LNCaP clone FGC (cell line): ENCODE measurements at regions not wholly inside any gene's neighbourhood (a gene's known extent, or its start where the extent isn't known, plus 50 kb on each side); places are given as distances from the start of the nearest gene placed in this dataset.
"Not testable (repeated sequence)": the region's sequence is repeated elsewhere in the genome, so short reads cannot be mapped to it uniquely, and the experiment has no call there.

Experiments
- DNase-seq: peaks from one replicate; pipeline ENCODE4 v3.0.0-alpha.2; 2011; ENCODE audit warnings: low read depth
- H3K4me3 ChIP-seq: 2 replicates; pipeline ENCODE4 v1.5.1; 2011; ENCODE audit warnings: mild to moderate bottlenecking, low read depth, low read length, control low read depth
- CTCF ChIP-seq: IDR thresholded peaks from 2 replicates; pipeline ENCODE4 v1.5.1; 2012; ENCODE audit warnings: mild to moderate bottlenecking; ENCODE audit not compliant: control insufficient read depth, insufficient read depth; ENCODE audit errors: extremely low read depth

- 0 out of 2 replicates have a peak, but pooled peaks have one; percentile 0 for TF ChIP-seq CTCF
- not testable (repeated sequence) for DNase-seq, H3K4me3 ChIP-seq
Observed at GRCh38 chr10:30696416-30697185, 67.0 kb upstream of the LYZL2 start.

GRCh38 chr10:30695481-30696236 is 66.1 kb upstream of the LYZL2 start:
- not testable (repeated sequence) for H3K4me3 ChIP-seq, DNase-seq

DNA sequence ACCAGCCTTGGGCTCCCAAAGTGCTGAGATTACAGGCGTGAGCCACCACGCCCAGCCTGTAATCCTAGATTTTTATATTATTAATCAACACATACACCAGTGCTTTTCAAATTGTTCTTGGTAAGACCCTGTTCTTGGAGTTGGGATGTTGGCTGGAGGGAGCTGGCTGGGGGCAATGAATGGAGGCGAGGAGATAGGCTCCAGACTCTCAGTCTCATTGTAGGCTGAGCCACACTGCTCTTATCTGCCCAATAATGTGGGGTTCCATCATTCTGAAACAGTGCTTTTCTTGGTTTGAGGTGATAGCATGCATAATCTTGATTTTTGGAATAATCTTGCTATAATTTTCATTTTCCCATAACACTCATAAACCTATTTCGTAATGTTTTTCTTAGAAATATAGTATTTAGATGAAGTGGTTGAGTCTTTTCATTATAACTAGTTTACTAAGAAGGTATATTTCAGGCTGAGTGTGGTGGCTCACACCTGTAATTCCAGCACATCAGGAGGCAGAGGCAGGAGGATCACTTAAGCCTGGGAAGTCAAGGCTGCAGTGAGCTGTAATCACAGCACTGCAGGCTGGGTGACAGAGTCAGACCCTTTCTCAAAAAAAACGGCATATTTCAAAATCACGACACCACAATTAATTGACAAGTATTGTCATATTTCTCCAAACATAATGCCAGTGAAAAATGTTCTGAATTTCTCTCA is 65.1 kb upstream of the LYZL2 start:
- no peak for DNase-seq
- no peak for TF ChIP-seq CTCF
- H3K4me3 ChIP-seq, result no peak overlapping the region

GRCh38 chr10:30691639-30692015 is 62.1 kb upstream of the LYZL2 start:
- H3K4me3 ChIP-seq, result no peak overlapping the region
- no peak for TF ChIP-seq CTCF
- no peak for DNase-seq

- H3K4me3 ChIP-seq, DNase-seq: not testable (repeated sequence)
Observed at GRCh38 chr10:30690948-30691638, 61.5 kb upstream of the LYZL2 start.

DNA sequence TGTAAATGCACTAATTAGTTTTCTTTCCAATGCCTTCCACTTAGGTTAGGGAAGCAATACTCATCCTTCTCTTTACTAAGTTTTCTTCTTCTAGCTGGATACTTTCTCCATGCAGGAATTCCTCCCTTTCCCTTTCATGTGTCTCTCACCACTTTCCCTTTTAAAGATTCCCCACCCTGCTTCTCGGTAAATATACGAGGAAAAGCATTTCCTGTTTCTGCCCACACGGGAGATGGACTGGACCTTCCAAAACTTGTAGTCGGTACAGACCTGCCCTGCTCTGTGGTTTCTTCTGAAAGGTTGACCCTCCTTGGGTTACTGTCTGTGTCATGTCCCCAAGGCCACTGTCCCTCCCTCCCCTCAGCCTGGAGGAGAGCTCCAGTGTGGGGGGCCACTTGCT is 58.9 kb upstream of the LYZL2 start:
- H3K4me3 ChIP-seq, result no peak overlapping the region
- no peak for TF ChIP-seq CTCF
- no peak for DNase-seq

- no peak overlapping the region for H3K4me3 ChIP-seq
- DNase-seq, result peak; percentile 61
- peak; percentile 90 for TF ChIP-seq CTCF
Observed at GRCh38 chr10:30687698-30688213, 58.2 kb upstream of the LYZL2 start.
